Effector CD4-positive, alpha-beta T cell (primary cell): ENCODE measurements at regions not wholly inside any gene's neighbourhood (a gene's known extent, or its start where the extent isn't known, plus 50 kb on each side); places are given as distances from the start of the nearest gene placed in this dataset.
"Not testable (repeated sequence)": the region's sequence is repeated elsewhere in the genome, so short reads cannot be mapped to it uniquely, and the experiment has no call there.

Experiments
- DNase-seq: peaks from one replicate; pipeline ENCODE4 v3.0.0-alpha.2; 2020

DNA sequence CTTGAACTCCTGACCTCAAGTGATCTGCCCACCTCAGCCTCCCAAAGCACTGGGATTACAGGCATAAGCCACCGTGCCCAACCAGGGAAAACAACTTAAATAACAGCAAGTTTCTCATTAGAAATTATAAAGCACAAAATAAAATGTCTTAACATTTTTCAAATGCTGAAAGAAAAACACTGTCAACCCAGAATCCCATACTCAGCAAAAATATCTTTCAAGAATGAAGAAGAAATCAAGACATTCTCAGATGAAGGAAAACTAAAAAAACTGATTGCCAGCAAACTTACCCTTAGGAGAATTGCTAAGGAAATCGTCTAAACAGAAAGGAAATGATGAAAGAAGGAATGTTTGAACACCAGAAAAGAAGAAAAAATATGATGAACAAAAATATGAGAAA, 191.1 kb upstream of the NR5A2 start:
- DNase-seq, result no peak

DNA sequence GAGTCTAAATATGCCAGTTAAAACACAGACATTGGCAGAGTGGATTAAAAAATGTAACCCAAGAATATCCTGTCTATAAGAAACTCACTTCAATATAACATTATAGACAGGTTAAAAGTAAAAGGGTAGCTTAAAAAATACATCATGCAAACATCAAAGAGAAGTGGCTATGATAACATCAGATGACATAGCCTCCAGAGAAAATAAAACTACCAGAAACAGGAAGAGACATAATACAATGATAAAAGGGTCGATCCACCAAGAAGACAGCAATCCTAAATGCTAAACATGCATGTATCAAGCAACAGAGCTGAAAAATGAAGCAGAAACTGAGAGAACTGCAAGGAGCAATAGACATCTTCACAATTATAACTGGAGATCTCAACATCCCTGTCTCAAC, 190.2 kb upstream of the NR5A2 start:
- no peak for DNase-seq

DNA sequence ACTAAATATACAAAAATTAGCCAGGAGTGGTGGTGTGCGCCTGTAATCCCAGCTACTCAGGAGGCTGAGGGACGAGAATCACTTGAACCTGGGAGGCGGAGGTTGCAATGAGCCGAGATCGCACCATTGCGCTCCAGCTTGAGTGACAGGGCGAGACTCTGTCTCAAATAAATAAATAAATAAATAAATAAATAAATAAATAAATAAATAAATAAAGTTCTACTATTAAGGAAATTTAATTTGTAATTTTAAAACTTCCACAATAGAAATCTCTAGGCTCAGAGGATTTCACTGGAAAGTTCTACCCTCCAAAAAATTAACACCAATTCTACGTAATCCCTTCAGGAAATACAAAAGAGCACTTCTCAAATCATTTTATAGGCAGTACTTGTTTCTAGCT, 187.9 kb upstream of the NR5A2 start:
- not testable (repeated sequence) for DNase-seq

DNA sequence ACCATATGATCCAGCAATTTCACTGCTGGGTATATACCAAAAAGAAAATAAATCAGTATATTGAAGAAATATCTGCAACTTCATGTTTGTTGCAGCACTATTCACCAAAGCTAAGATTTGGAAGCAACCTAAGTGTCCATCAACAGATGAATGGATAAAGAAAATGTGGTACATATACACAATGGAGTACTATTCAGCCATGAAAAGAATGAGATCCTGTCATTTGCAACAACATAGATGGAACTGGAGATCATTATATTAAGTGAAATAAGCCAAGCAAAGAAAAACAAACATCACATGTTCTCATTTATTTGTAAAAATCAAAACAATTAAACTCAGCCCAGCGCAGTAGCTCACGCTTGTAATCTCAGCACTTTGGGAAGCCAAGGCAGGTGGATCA, 184.4 kb upstream of the NR5A2 start:
- DNase-seq, result not testable (repeated sequence)

DNA sequence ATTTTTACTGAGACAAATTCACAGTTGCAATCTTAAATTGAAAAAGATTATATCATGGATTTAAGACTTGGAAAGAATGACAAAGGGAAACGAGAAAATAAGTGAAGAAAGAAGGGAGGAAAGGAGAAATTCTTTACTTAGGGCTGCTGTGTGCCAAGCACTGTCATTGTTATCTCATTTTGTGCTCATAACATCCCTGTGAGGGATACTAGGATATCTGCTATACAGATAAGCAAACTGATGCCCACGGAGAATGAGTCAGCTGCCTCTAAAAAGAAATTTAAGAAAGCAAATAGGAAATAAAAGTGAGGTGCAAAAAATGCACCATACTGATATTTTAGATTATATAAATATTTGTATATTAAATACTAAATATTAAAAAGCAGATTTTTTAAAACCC, 183.6 kb upstream of the NR5A2 start:
- no peak for DNase-seq

DNA sequence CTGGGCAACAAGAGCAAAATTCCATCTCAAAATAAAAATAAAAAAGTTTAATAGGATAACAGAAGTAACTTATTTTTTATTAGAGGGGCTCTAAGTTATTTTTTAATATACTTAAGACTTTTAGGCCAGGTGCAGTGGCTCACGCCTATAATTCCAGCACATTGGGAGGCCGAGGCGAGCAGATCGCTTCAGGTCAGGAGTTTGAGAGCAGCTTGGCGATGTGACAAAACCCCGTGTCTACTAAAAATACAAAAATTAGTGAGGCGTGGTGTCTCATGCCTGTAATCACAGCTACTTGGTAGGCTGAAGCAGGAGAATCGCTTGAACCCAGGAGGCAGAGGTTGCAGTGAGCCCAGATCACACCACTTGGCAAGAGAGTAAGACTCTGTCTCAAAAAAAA, 180.5 kb upstream of the NR5A2 start:
- DNase-seq, result no peak

DNA sequence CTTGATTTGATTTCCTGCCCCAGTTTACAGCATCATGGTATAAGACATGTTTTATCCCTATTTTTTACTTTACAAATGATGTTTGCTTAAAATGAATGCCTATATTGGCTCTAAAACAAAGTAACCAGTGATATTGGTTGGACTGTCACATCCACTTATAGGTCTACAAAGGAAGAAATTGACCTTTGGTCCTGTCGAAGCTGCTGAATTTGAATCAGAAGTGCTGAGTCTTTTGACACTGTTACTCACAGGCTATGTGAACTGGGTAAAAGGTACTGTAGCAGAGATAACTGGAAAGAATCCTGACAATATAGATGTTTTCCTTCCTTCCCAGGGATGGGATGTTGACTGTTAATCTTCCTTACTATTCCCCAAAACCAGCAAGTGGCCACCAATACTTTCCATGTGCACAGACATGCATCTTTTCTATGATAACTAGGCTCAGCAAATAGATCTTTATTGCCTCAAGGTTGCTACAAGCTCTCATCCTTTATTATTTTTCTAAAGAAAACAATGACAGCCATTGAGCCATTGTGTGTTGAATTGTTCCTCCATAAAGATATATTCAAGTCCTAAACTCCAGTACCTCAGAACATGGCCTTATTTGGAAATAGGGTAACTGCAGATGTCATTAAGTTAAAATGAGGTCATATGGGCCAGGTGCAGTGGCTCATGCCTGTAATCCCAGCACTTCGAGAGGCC, 175.9 kb upstream of the NR5A2 start:
- DNase-seq, result no peak

DNA sequence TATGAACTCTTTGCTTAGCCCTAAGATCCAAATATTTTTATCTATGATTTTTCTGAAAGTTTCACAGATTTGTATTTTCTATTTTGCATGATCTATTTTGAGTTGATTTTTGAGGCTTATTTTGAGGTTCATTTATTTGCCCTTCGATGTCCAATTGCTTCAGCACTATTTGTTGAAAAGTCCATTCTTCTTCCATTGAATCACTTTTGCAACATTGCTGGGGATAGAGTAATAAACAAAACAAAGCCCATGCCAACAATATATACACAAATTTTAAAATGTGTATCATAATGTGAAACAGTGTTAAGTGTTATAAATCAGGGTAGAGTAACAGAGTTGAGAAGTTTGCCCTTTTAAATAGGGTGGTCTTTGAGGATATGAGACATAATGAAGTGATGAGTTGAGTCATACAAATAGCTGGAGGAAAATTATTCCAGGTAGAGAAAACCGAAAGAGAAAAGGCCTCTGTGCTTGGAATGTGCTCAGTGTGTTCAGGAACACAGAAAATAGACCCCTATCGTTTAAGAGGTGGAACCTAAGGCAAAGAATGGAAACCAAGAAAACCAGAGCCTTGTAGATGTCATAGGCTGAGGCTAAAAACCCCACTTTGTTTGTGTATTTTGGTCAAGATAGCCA, 172.7 kb upstream of the NR5A2 start:
- no peak for DNase-seq

DNA sequence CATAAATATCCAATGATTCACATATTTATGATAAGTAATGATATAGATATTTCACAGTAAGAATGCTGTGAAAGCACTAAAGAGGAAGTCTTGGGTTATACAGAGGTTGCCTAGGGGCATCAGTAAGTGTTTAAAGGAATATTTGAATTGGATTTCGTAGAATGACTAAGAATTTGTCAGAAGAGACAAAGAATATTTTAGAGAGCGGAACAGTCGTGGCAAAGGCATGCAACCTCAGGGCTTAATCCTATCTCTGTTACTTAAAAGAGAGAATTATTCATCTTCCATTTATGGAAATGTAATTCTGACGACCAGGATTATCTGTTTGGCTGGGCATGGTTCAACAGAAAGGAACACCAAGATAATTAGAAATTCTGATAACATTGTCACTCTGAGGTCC, 171.9 kb upstream of the NR5A2 start:
- no peak for DNase-seq

DNA sequence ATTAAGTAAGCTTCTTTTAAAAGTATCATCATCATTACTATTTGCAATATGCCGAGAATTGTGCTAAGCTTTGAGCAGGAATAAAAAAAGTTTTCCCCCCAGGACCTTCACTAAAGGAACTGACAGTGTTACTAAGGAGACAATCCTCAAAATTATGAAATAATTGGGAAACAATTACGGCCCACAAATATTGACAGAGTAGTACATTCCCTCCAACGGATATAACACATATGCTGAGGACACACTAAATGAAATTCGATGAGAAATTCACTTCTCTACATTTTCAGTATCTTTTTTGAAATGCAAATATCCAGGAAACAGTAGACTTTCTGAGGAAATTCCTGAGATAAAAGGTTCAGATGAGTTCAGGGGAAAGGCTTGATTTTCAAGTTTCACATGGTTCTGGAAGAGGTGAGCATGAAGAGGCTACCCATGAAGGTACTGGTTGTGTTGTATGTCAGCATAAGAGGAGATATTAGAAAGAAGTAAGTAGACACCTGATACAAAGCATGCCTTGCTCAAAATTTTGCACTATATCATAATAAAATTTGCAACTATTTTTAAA, 171.2 kb upstream of the NR5A2 start:
- DNase-seq, result no peak

DNA sequence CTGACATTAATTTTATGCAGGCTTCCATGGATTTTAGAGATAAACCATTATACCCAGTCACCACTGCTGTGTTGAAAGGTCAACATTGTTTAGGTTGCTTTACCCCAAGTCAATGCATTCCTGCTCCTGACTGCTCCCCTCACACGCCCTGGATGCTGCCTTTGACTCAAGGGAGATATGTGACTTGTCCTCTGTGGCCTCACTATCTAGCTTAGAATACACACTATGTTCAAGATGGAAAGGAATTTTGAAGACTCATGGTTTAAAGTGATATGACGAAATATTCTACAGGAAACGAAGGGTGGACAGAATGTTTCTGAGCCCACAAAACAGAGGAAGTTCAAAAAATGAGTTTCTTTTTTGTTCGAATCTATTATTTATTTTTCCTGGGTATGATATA, 170.4 kb upstream of the NR5A2 start:
- no peak for DNase-seq

DNA sequence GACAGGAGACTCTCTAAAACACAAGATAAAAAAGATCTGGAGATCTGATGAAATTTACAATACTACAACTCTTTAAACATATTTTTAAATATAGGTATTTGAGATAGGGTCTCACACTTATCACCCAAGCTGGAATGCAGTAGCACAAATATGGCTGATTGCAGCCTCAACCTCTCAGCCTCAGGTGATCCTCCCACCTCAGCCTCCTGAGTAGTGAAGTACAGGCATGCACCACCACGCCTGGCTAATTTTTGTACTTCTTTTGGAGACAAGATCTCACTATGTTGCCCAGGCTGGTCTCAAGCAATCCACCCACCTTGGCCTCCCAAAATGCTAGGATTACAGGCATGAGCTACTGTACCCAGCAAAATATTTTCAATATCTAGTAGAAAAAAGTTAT, 170.0 kb upstream of the NR5A2 start:
- no peak for DNase-seq

DNA sequence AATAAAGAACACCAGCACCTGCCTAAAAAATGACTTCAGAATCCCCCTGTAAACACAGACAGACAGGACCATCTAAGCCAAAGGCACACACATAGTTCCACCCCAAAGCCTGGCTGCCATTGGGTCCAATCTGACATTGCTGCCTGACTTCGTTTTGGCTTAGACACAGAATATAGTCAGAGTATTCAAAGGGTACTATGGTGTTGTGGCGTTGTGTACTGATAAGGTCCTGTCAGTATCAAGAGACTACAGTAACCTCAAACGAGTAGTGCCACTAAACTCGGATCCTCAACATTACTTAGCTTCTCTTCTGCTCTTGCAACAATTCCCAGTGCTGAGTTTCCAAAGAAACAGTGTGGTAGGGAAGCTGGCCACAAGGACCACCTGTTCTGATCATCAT, 169.3 kb upstream of the NR5A2 start:
- DNase-seq, result no peak

DNA sequence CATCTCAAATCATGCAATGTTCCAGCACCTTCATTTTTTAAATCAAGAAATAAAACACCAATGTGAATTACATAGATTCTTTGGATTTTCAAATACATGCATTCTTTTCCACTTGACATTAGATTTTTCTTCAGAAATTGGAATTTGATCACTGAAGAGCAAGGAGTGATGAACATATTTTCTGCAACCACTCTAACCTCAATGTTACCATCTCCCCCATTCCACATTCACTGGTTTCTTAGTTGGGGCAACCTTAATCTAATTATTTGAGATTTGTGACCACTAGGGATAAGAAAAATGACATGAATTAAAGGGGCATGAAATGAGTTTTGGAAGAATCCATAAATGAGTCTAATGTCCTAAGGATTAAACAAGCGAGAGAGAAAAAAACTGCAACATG, 168.7 kb upstream of the NR5A2 start:
- DNase-seq, result no peak

DNA sequence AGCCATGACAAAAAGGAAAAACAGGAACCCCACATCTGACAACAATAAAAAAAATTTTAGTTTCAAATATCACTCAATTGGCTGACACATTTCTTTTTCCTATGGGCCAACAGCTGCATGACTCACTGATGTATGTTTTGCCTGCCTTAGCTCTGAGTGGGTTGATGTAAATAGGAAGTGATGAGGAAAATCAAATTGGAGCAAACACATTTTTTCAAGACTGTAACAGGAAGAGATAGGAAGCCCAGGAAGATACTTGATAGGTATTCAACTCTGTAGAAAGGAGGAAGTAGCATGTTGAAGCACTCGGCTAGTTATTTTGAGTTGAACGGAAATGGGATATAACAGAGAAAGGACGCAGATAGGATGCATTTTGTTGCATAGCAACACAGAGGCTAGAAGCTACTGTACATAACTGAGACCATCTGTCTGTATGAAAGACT, 168.0 kb upstream of the NR5A2 start:
- no peak for DNase-seq

DNA sequence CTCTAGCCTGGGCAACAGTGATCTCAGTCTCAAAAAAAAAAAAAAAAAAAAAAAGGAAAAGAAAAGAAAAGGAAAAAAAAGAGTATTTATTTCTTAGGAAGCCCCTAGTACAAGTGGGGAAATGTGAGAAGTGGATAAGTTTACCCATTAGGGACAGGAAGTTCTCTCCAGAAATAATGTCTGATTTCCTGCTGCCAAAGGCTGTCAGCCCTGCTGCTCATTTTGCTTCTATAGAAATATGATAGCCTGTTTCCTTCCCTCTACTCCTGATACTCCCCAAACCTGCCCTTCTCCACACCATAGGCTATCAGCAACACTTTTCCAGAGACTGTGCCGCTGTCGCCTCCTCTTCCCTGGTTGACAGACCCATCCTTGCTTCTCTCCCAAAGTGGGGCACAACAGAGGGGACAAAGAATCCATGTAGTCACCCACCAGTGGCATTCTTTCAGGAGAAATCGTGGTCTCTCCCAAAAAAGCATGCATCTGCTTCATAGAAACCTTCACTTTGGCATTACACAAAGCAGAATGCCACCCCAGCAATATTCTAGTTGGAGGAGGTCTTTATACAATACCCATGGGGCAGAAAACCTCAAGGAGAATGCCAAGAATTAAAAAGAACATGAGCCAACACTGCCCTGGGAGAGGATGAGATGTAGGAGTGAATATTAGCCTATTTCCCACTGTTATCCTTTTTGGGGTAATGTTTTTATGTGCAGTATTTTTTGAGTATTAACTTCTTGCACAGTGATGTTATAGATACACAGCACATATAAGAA, 166.3 kb upstream of the NR5A2 start:
- DNase-seq, result no peak

DNA sequence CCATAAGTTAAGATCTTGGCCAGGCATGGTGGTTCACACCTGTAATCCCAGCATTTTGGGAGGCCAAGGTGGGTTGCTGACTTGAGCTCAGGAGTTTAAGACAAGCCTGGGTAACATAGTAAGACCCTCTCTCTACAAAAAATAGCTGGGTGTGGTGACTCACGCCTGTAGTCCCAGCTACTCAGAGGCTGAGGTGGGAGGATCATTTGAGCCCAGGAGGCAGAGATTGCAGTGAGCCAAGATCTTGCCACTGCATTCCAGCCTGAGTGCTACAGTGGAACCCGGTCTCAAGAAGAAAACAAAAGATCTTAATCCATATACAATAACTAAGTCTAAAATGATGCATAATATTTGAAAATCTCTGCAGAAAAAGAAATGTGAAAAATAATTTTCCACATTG, 165.5 kb upstream of the NR5A2 start:
- no peak for DNase-seq

DNA sequence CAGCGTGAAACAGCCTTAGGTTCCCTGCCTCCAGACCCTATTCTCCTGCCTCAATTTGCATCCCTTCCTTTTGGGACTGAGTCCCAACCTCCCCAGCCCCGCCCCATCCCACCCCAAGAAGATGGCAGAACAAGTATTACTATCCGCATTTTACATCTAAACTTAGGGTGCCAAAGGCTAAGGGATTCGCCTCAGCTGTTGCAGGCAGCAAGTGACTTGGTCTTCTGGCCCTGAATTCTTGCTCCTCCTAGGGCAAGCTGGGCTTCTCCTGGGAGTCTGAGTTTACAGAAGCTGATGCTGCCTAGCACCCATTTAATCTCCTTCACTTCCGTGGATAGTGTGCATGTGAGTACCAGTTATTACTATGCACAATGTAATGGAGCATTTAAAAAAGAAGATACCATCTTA, 161.3 kb upstream of the NR5A2 start:
- no peak for DNase-seq

DNA sequence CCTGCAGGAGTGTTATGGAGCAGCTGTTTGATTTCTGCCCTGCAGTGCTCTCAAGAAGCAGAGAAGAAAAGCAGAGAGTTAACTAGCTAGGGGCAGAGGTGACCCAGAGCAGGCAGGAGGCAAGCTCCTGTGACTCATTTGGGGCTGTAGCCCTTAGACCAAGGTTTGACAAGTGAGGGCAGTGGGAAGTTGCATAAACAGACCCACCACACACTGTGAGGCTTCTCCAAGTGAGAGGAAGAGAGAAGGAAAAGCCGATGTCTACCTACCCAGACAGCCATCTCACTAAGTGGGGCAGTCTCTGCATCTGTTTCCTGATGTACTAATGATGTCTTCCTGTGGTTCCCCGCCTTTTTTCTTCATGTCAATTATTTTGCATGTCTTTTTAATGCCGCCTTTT, 159.9 kb upstream of the NR5A2 start:
- no peak for DNase-seq

DNA sequence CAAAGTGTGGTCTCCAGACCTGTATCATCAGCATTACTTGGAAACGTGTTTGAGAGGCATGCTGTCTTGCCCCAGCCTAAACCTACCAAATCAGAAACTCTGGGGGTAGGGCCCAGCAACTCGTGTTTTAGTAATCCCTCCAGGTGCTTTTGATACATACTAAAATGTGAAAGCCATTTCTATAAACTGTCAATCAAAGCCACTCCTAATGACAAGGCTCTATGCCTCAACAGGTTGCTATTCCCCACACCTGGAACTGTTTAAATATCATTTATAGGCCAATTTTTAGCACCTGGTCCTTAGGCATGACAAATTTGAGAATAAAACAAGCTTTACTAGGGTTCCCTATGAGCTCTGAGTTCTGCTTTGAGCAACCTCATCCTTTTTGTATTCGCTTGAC, 158.7 kb upstream of the NR5A2 start:
- no peak for DNase-seq

DNA sequence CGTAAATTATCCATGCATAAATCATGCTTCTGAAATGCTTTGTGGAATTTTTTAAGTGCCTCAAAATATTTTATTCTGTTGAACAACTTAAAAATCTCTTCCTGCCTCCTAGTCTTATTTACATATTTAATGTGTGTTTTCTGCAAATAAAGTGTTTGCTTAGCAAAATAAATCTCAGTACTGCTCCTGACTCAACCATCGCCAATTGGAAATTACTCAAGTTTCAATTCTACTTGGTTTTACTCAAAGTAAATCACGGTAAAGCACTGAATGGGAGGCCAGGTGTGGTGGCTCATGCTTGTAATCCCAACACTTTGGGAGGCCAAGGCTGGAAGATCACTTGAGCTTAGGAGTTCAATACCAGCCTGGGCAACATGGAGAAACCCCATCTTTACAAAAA, 152.2 kb upstream of the NR5A2 start:
- no peak for DNase-seq

DNA sequence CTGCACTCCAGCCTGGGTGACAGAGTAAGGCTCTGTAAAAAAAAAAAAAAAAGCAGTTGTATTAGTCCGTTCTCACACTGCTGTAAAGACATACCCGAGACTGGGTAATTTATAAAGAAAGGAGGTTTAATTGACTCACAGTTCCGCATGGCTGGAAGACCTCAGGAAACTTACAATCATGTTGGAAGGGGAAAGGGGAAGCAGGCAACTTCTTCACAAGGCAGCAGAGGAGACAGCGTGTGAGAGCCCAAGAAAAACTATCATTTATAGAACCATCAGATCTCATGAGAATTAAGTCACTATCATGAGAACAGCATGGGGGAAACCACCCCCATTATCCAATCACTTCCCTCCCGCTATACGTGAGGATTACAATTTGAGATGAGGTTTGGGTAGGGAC, 151.7 kb upstream of the NR5A2 start:
- no peak for DNase-seq

DNA sequence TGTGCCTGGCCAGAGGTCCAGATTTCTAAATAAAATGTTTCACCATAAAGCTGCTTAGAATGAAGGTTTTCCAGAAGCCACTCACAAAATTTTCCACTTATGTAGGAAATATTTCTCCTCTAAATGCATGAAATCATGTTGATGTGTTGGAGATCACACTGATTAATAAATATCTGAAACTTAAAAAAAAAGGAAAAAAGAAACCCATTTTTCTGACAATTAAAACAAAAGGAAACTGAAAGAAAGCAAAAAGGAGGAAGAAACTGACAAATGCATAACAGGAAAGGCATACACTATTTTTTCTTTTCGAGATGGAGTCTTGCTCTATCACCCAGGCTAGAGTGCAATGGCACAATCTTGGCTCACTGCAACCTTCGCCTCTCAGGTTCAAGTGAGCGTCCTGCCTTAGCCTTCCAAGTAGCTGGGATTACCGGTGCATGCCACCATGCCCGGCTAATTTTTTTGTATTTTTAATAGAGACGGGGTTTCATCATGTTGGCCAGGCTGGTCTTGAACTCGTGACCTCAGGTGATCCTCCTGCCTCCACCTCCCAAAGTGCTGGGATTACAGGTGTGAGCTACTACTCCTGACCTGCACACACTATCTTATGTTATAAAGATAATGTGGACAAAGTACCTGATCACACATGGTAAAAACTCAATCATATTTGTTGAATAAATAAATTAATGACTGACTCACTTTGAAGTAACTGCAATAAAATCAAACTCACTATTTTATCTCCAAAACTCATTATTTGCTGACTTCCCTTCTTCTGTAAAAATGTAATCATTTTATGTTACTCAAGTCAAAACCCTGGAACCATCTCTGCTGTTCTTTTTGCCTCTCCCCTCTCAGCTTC, 149.8 kb upstream of the NR5A2 start:
- DNase-seq, result no peak
